GM11168 (cell line): ENCODE measurements at regions not wholly inside any gene's neighbourhood (a gene's known extent, or its start where the extent isn't known, plus 50 kb on each side); places are given as distances from the start of the nearest gene placed in this dataset.

Experiments used
- in situ Hi-C: fragments of 300-500 bp; cut with MboI; formaldehyde crosslinking; loops from one replicate; pipeline ENCODE4 v1.12.0; 2022; ENCODE audit warnings: low sequenced_read_pairs; ENCODE audit not compliant: unreplicated experiment

DNA sequence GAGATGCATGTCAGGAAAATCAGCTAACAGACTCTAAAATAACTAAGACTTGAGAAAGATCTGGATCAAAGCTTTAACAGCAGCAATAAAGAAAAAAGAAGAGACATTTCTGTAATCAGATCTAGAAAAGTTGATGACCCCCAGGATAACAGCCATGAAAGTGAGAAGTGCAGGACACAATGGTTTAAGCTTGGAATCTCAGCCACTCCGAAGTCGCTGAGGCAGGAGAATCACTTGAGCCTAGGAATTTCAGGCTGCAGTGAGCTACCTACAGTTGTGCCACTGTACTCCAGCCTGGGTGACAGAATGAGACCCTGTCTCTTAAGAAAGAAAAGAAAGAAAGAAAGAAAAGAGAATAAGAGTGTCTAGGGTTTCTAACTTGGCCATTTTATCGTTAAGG lies 544.1 kb downstream of the CD83 start:
- in situ Hi-C loops: no loop called here

GRCh38 chr6:14664112-14664601 lies 546.6 kb downstream of the CD83 start:
- in situ Hi-C loops: no loop called here

GRCh38 chr6:14664621-14665315 lies 547.2 kb downstream of the CD83 start:
- in situ Hi-C loops: no loop called here

GRCh38 chr6:14665827-14666724 lies 548.5 kb downstream of the CD83 start:
- in situ Hi-C loops: no loop called here

DNA sequence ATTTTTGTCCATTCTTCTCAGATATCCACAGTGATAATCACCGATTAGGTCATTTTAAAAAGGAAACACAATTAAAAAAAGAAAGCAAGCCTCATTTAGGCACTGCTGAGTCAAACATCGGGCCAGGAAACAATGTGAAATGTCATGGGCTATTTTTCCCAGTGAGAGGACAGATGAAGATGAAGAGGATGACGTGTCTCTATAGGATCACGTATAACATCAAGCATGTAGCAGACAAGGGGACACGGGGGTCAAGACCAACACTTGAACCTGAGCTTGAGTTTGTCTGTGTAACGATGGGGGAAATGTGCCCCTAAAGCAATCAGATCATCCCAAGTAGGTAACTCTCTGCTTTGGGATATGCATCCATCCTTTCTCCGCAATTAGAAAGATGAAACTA lies 553.2 kb downstream of the CD83 start:
- in situ Hi-C loops: no loop called here

DNA sequence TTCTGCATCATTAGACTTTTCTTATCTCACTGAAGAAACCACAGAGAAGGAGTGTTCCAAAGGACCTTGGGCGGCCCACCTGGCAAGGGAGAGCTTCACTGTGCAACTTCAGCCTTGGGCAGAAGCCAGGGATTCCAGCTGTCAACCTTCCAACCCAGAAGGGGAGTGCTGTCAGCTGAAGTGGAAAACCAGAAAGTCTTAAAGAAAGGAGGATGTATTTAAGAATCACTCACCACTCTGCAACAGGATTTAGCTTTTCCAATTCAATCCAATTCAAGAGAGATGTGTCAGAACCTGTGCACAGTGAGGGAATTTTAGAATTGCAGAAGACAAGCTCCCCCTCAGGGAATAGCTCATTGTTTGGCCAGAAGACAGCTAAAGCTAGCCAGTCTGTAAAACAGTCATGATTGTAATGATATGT lies 553.7 kb downstream of the CD83 start:
- in situ Hi-C loops: no loop called here

DNA sequence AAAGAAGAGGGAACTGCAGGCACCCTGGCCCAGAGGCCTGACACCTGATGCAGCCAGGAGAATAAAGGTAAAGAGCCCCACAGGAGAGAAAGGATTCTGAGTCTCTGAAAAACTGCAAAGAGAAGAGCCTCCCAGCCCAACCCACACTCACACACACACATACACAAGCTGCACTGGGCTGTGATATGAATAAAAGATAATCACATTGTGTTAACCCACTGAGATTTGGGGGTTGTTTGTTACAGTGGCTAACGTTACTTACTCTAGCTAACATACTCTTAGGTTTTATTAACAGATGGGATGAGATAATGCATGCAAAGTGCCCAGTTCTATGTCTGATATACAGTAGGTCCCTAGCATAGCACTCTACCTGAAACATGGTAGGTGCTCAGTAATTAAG lies 554.4 kb downstream of the CD83 start:
- in situ Hi-C loops: no loop called here

GRCh38 chr6:14673201-14673600 lies 555.6 kb downstream of the CD83 start:
- in situ Hi-C loops: no loop called here

- in situ Hi-C loops: no loop called here
Measured at GRCh38 chr6:14674458-14674857, 556.9 kb downstream of the CD83 start.

- in situ Hi-C loops: no loop called here
Measured at GRCh38 chr6:14674867-14675648, 557.5 kb downstream of the CD83 start.

DNA sequence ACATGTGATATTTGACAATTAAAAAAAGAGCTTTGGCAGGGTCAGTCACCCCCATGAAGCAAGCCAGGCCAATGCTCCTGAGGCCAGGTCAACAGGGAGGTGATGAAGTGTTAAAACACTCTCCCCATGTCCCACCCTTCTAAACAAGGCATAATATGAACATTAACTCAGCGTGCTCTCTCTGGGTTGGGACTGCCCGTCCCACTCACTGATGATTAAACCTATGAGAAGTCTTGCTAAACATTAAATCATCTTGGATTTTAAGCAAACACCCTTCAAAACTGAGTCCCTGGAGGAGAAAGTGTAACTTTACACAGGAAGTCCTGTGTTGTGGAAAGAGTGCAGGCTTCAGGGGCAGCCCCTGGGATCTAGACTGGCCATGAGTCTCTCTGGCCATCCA lies 558.5 kb downstream of the CD83 start:
- in situ Hi-C loops: no loop called here

DNA sequence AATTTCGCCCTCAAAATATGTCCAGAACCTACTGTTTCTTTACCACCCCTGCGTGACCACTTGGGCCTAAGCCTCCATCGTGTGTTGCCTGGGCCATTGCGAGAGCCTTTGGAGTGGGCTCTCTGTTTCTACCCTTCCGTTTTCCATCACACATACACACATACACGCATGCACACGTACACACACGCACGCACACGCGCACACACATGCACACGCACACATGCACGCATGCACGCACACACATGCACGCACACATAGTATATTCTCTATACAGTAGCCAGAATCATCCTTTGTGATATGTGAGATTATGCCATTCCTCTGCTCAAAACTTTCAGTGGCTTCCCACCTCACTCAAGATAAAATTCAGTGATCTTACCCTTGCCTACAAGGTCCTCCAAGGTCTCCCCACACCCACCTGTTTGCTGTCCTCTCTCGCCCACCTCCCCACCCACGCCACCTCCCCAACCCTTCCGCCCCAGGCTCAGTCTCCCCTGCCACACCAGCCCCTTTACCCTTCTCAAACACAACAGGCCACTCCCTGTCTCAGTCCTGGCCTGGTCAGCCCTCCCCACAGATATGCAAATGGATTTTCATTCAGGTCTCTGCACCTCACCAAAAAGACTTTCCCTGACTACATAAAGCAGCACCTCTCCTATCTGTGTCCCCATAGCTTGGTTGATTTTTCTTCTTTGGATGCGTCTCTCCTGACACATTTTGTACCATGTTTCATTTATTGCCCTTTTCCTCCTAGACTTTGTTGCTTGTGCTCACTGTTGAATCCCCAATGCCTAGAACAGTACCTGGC lies 559.6 kb downstream of the CD83 start:
- in situ Hi-C loops: no loop called here

DNA sequence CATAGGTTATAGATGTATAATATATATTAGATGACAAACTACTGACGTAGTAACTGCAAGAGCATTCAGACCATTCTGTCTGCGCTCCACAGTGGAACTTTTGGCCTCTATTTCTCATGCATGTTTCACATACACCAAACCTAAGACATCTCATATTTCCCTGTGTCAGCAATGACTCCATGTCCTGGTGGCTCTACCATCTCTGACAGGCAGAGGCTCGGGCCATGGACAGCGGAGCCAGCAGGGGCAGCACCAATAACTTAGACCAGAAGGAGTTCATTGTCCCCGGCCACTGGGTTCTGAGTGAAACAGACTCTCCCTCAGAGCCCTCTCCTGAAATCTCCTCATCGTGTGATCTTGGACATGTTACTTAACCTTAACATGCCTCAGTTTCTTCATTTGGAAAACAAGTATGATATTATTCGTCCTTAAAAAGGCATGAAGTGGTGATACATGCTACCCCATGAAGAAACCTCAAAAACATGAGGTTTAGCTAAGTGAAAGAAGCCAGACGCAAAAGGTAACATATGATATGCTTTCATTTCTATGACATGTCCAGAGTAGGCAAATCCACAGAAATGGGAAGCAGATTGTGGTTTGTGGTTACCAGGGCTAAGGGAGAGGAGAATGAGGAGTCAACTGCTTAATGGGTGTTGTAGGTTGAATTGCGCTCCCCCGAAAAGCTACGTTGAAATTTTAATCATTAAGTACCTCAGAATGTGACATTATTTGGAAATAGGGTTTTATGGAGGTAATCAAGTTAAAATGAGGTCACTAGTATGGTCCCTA lies 564.0 kb upstream of the JARID2 start:
- in situ Hi-C loops: no loop called here

DNA sequence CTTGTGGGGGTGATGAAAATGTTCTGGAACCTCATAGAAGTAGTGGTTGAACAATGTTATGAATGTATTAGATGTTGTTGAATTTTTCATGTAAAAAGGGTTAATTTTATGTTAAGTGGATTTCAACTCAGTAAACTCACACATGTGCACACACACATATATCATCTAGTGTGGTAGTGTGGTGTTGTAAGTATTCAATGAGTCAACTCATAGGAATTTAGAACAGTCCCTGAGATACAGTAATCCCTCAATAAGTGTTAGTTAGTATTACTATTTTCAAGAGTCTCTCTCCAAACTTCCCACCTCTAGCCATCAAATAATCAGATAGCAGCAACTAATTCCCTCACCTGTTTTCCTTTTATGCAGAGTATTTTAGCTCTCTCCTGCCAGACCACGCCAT lies 563.1 kb upstream of the JARID2 start:
- in situ Hi-C loops: no loop called here

- in situ Hi-C loops: no loop called here
Measured at GRCh38 chr6:14689639-14690038, 556.2 kb upstream of the JARID2 start.

DNA sequence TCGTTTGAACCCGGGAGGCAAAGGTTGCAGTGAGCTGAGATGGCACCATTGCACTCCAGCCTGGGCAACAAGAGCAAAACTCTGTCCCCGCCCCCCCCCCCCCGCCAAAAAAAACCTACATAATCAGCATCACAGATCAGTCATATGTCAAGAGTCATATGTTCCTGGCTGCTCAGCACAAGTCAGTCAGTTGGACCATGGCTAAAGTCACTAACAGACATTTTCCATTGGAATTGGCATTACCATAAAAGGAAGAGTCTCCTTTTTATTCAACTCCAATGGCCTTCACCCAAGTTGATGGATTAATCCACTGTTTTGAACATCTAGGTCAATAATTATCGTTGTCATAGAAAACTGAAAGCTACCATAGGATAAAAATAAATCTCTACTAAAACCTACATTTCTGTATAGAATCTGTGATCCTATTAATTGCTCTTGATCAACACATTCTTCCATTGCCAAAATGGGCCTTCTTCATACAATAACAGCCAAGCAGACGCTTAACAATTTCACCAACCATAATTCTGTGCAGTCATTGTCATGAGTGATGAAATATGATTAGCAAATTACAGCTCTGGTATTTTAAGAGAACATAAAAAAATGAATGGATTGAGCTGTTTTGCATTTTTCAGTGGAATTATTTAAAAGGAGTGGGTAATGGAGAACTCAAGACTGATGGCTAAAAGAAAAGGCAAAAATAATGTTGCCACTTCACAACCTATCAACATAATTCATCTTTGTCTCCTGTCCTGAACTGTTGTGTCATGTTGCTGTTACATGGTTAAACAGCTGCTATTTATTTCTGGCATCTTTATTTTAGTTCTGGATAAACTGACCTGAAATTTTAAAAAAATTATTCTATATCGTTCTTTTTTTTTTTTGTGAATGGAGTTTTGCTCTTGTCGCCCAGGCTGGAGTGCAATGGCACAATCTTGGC lies 555.5 kb upstream of the JARID2 start:
- in situ Hi-C loops: no loop called here

DNA sequence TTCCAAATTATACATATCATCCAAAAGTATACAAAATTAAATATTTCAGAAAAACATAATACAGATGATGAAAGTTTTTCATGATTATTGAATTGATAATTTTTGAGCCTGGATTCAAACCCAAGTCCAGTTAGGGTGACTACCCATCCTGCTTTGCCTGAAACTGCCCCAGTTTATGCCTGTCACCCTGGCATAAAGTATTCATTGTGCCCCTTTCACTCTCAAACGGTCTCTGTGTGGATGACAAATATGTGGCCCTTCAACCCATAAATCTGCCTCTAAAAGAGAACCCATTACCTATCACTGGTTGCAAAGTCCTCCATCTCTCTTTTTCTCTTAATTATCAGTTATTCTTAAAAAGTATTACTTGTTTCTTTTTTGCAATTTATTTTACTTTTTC lies 553.7 kb upstream of the JARID2 start:
- in situ Hi-C loops: no loop called here
